ENCODE measurements at regions not wholly inside any gene's neighbourhood (a gene's known extent, or its start where the extent isn't known, plus 50 kb on each side); places are given as distances from the start of the nearest gene placed in this dataset.

DNA sequence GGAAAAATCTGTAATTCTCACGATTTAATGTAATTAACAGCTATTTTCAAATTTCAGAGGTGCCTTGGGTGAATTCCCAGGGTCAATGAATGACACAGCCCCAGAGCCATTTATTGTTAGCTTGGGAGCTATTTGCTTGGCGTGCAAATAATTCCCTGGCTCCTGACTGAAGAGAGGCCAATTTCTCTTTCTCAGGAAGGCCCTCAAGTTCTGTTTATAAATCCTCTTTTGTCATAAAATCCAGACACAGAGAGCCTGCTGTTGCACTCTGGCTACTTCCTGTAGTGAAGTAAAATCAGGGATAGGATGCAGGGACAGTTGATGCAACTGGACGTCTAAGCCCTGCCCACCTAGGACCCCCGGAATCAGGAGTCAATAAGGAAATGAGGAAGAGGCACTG lies 154.3 kb downstream of the TMX1 start:
- ATAC-seq (no peak), DNase-seq (no peak)
- H3K27me3 ChIP-seq = no peaks in the 10 kb centered on the region
- no peaks in the 10 kb centered on the region for H3K9me3 ChIP-seq
- 32 to 43% (median 39%) methylated on average over 4 of the region's 4 CpGs for WGBS, 4 donors
- TF ChIP-seq, protein P1, sequence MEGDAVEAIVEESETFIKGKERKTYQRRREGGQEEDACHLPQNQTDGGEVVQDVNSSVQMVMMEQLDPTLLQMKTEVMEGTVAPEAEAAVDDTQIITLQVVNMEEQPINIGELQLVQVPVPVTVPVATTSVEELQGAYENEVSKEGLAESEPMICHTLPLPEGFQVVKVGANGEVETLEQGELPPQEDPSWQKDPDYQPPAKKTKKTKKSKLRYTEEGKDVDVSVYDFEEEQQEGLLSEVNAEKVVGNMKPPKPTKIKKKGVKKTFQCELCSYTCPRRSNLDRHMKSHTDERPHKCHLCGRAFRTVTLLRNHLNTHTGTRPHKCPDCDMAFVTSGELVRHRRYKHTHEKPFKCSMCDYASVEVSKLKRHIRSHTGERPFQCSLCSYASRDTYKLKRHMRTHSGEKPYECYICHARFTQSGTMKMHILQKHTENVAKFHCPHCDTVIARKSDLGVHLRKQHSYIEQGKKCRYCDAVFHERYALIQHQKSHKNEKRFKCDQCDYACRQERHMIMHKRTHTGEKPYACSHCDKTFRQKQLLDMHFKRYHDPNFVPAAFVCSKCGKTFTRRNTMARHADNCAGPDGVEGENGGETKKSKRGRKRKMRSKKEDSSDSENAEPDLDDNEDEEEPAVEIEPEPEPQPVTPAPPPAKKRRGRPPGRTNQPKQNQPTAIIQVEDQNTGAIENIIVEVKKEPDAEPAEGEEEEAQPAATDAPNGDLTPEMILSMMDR (IDR thresholded peaks at IDR 0.05) = no peak
- TF ChIP-seq POLR2A (IDR thresholded peaks at IDR 0.05) = no peak
- peaks cover 0 to 36% (median 28%) of the 10 kb centered on the region in 12 donors for H3K4me1 ChIP-seq
- no peaks in the 10 kb centered on the region for H3K36me3 ChIP-seq
- H3K4me3 ChIP-seq = no peak overlapping the region
- intact Hi-C loops (cut with DNase I) = loop anchor here in 2 of 10 donors (10.0 kb wide), 1 partner anchor 260 kb away; the partner anchor contains the start of gene FRMD6 (in 2 of the 2)
- H3K27ac ChIP-seq = peak overlapping the region; percentile 33 to 91 (median 75)

DNA sequence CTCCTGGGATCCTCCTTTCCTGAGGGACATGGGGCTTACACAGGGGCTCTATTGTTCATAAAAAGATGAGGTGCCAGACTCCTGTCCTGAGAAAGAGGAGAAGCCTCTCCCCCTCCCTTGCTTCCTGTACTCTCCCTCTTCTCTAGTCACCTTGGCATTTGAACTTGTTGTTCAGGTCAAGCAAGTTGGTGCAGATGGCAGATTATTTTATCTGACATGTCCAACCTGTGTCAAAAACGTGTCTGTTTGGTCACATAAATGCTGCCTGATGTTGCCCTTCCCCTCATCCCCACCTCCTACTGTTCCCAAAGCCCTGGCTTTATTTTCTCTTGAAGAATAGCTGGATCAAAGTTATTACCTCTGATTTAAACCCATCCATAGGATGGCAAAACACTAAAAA lies 154.8 kb downstream of the TMX1 start:
- WGBS, 4 donors = 29 to 39% (median 34%) methylated on average over 1 of the region's 1 CpG
- Histone ChIP-seq H3K9me3 (no peaks in the 10 kb centered on the region), H3K27ac (peak overlapping the region; percentile 33 to 91 (median 75)), H3K4me1 (peaks cover 0 to 38% (median 28%) of the 10 kb centered on the region in 12 donors), H3K4me3 (no peak overlapping the region), H3K36me3 (no peaks in the 10 kb centered on the region), H3K27me3 (no peaks in the 10 kb centered on the region)
- ATAC-seq (no peak), DNase-seq (no peak)
- TF ChIP-seq, protein P1 (IDR thresholded peaks at IDR 0.05) = no peak
- no peak for TF ChIP-seq POLR2A (IDR thresholded peaks at IDR 0.05)
- intact Hi-C loops (cut with DNase I) = loop anchor here in 2 of 10 donors (10.0 kb wide), 1 partner anchor 260 kb away; the partner anchor contains the start of gene FRMD6 (in 2 of the 2)

DNA sequence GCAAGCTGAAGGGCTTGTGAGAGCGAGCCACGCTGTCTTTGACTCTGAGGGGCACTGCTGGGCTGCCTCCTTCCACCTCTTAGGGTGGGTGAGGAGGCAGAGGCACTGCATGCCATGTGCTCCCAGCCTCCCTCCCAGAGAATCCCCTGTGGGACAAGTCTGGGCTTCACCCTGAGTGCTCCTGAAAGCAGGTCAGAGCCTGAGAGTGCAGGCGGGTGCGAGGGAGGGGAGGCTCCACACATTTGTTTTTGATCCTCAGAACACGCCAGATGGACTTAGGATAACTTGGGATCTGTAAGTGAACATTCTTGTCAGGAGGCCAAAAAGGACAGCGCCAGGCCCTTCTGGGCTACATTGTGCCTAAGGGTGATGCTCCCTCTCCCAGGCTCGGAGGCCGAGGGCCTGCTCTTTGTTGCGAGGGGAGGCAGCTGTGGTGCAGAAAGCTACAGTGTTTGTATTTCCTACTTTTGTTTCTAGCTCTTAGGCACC lies 155.4 kb downstream of the TMX1 start:
- no peaks in the 10 kb centered on the region for H3K27me3 ChIP-seq
- DNase-seq (peak; percentile 36 to 81 (median 66)), ATAC-seq (peak; percentile 41 to 83 (median 72))
- intact Hi-C loops (cut with DNase I) = loop anchor here in 2 of 10 donors (10.0 kb wide), 1 partner anchor 259 kb away; the partner anchor contains the start of gene FRMD6 (in 2 of the 2)
- no peak for TF ChIP-seq POLR2A (IDR thresholded peaks at IDR 0.05)
- TF ChIP-seq, protein P1 (IDR thresholded peaks at IDR 0.05) = no peak
- 35 to 56% (median 47%) methylated on average over 7 to 9 of the region's 9 CpGs for WGBS, 4 donors
- no peaks in the 10 kb centered on the region for H3K36me3 ChIP-seq
- H3K27ac ChIP-seq = peak overlapping the region; percentile 56 to 91 (median 75)
- peaks cover 0 to 44% (median 28%) of the 10 kb centered on the region in 12 donors for H3K4me1 ChIP-seq
- H3K9me3 ChIP-seq = no peaks in the 10 kb centered on the region
- H3K4me3 ChIP-seq = no peak overlapping the region

GRCh38 chr14:51396222-51396815 lies 156.3 kb downstream of the TMX1 start:
- ATAC-seq (peak; percentile 48 to 67 (median 62)), DNase-seq (peak in 2 of 5 donors; percentile 17 to 44)
- intact Hi-C loops (cut with DNase I) = loop anchor here in 2 of 10 donors (10.0 kb wide), 1 partner anchor 258 kb away; the partner anchor contains the start of gene FRMD6 (in 2 of the 2)
- Histone ChIP-seq H3K9me3 (no peaks in the 10 kb centered on the region), H3K36me3 (no peaks in the 10 kb centered on the region), H3K27me3 (no peaks in the 10 kb centered on the region), H3K4me1 (peaks cover 0 to 53% (median 30%) of the 10 kb centered on the region in 12 donors), H3K4me3 (no peak overlapping the region), H3K27ac (peak overlapping the region; percentile 56 to 91 (median 75))
- WGBS, 4 donors = 44 to 61% (median 48%) methylated on average over 11 of the region's 11 CpGs
- TF ChIP-seq POLR2A (IDR thresholded peaks at IDR 0.05) = no peak
- TF ChIP-seq, protein P1 (IDR thresholded peaks at IDR 0.05) = no peak

Data from heart left ventricle (tissue), 16 donors.